K562 (cell line): ENCODE measurements at regions not wholly inside any gene's neighbourhood (a gene's known extent, or its start where the extent isn't known, plus 50 kb on each side); places are given as distances from the start of the nearest gene placed in this dataset.

Experiments
- ATAC-seq: fragments of 200-7000 bp; cut with Tn5 transposase; 3 replicates; pipeline ENCODE4 v1.9.1; 2020; ENCODE audit warnings: moderate library complexity
- BruUV-seq: library from RNA; stranded (reverse); fragments of 400-500 nt; replicated peaks from 2 replicates; lab custom pipeline; 2021; lab: Mats Ljungman, UMichigan
- CTCF ChIA-PET: fragments of 300-600 bp; formaldehyde crosslinking; extraction: SDS; loops from one replicate; lab custom pipeline; 2021; ENCODE audit warnings: low intra/inter-chr PET ratio; lab: Yijun Ruan, JAX
- POLR2A ChIA-PET: fragments of 300-600, 350-650 bp; sonication (Branson Sonifier 250); formaldehyde crosslinking; extraction: SDS; loops from one replicate; lab custom pipeline; 2021; ENCODE audit warnings: antibody characterized with exemption, inconsistent platforms; lab: Yijun Ruan, JAX
- DNase-seq, 4 experiments: peaks; one replicate each; pipeline versions ENCODE4 v3.0.0 to v3.0.0-alpha.2; 2011 to 2018; ENCODE audit warnings: low spot score in 3 of 4, mixed read lengths in 3 of 4; ENCODE audit errors: extremely low read depth in 1 of 4
- FAIRE-seq: peaks from 2 replicates; lab custom pipeline; 2011; peaks lifted over from hg19 to GRCh38; lab: Jason Lieb, UNC
- H2AFZ ChIP-seq: 2 replicates; pipeline ENCODE4 v1.6.0; 2011; ENCODE audit warnings: low read depth, low read length, control low read depth, inconsistent platforms
- H3K27ac ChIP-seq: fragments of 200-600 bp; 3 replicates; pipeline ENCODE4 v1.8.0; 2011; ENCODE audit warnings: low read depth, mild to moderate bottlenecking, control low read depth, inconsistent platforms, low read length, moderate library complexity, mixed read lengths; ENCODE audit errors: extremely low read depth
- H3K27me3 ChIP-seq, 2 experiments: fragments of 300-600 bp in 1 of 2; 2 replicates in 1 of 2; 3 replicates in 1 of 2; pipeline versions ENCODE4 v1.6.0 to v1.8.0; 2011; ENCODE audit warnings: inconsistent platforms in 2 of 2, low read length in 2 of 2, mild to moderate bottlenecking in 1 of 2, mixed read lengths in 1 of 2, moderate library complexity in 1 of 2; ENCODE audit not compliant: control insufficient read depth in 2 of 2, insufficient read depth in 2 of 2
- H3K36me3 ChIP-seq: fragments of 300-600 bp; 3 replicates; pipeline ENCODE4 v1.8.0; 2011; ENCODE audit warnings: mild to moderate bottlenecking, low read length, inconsistent platforms; ENCODE audit not compliant: control insufficient read depth, insufficient read depth
- H3K4me1 ChIP-seq, 2 experiments: fragments of 200-600 bp in 1 of 2; replicated peaks in 1 of 2; 2 replicates in 1 of 2; 3 replicates in 1 of 2; pipeline versions ENCODE4 v1.5.1 to v1.8.0; 2011; ENCODE audit warnings: inconsistent platforms in 2 of 2, low read length in 2 of 2, mild to moderate bottlenecking in 1 of 2, mixed read lengths in 1 of 2, moderate library complexity in 1 of 2; ENCODE audit not compliant: control insufficient read depth in 2 of 2, insufficient read depth in 2 of 2
- H3K4me2 ChIP-seq: 2 replicates; pipeline ENCODE4 v1.6.1; 2011; ENCODE audit warnings: low read length, control low read depth, inconsistent platforms, mixed read lengths; ENCODE audit not compliant: insufficient read depth
- H3K4me3 ChIP-seq: fragments of 200-600 bp; sonication (generic), shearing (Covaris generic); 2 replicates; pipeline ENCODE4 v1.5.1; 2016; ENCODE audit warnings: control low read depth, inconsistent platforms
- H3K79me2 ChIP-seq: fragments of 200-600 bp; 3 replicates; pipeline ENCODE4 v1.8.0; 2011; ENCODE audit warnings: low read length, inconsistent platforms; ENCODE audit not compliant: control insufficient read depth, insufficient read depth
- H3K9ac ChIP-seq, 2 experiments: 2 replicates each; pipeline versions ENCODE4 v1.6.0 to v1.6.1; 2011; ENCODE audit warnings: low read depth in 2 of 2, low read length in 2 of 2, control low read depth in 1 of 2, inconsistent platforms in 1 of 2, mild to moderate bottlenecking in 1 of 2, mixed read lengths in 1 of 2; ENCODE audit not compliant: insufficient read depth in 1 of 2
- H3K9me1 ChIP-seq: one replicate; pipeline ENCODE4 v1.6.0; 2011; ENCODE audit warnings: inconsistent platforms, mild to moderate bottlenecking, low read length, moderate library complexity; ENCODE audit not compliant: control insufficient read depth, insufficient read depth
- H3K9me3 ChIP-seq: replicated peaks from 2 replicates; pipeline ENCODE4 v1.5.1; 2011; ENCODE audit warnings: low read depth, low read length, inconsistent platforms; ENCODE audit not compliant: control insufficient read depth, insufficient read depth
- H4K20me1 ChIP-seq: replicated peaks from 2 replicates; pipeline ENCODE4 v1.6.1; 2011; ENCODE audit warnings: low read length, inconsistent platforms, mixed read lengths; ENCODE audit not compliant: control insufficient read depth, insufficient read depth
- CHCHD3 ChIP-seq: fragments of 250-450 bp; sonication (Bioruptor Pico); IDR thresholded peaks from 2 replicates; pipeline ENCODE4 v2.1.2; 2022; ENCODE audit warnings: mild to moderate bottlenecking
- GABPA ChIP-seq: fragments of 200-800 bp; sonication (Bioruptor generic); conservative IDR thresholded peaks from 2 replicates; pipeline ENCODE4 v1.6.1; 2016; ENCODE audit warnings: low read depth, missing genetic modification characterization, missing compliant biosample characterization
- JUND ChIP-seq, 2 experiments: IDR thresholded peaks; 2 replicates in 1 of 2; 3 replicates in 1 of 2; pipeline ENCODE4 v1.6.1; 2011; ENCODE audit warnings: borderline replicate concordance in 2 of 2, low read depth in 2 of 2, low read length in 2 of 2, improper control_type of control experiment in 1 of 2, missing biosample characterization in 1 of 2, missing genetic modification characterization in 1 of 2, missing genetic modification reagents in 1 of 2
- RAD51 ChIP-seq: fragments of 450-650 bp; IDR thresholded peaks from 2 replicates; pipeline ENCODE4 v1.7.1; 2016; ENCODE audit warnings: low read depth, mild to moderate bottlenecking, borderline replicate concordance
- SNIP1 ChIP-seq: fragments of 450-650 bp; IDR thresholded peaks from 2 replicates; pipeline ENCODE4 v1.7.1; 2017; ENCODE audit warnings: low read depth, mild to moderate bottlenecking
- VEZF1 ChIP-seq: fragments of 200-800 bp; sonication (Bioruptor generic); IDR thresholded peaks from 2 replicates; pipeline ENCODE4 v1.6.1; 2017; ENCODE audit warnings: missing genetic modification characterization, missing compliant biosample characterization
- ZKSCAN3 ChIP-seq: fragments of 250-450 bp; sonication (Bioruptor Pico); IDR thresholded peaks from 2 replicates; pipeline ENCODE4 v1.4.0; 2020
- ZNF224 ChIP-seq: sonication (generic); formaldehyde crosslinking; IDR thresholded peaks from 2 replicates; pipeline ENCODE4 v1.8.0; 2022; ENCODE audit warnings: mild to moderate bottlenecking, missing genetic modification reagents
- WGBS: fragments of 100-300 bp; shearing (Covaris generic); methylation state at CpG from one replicate; pipeline ENCODE4 v1.1.6; 2016; ENCODE audit warnings: low coverage, mixed read lengths; ENCODE audit not compliant: insufficient coverage; ENCODE audit errors: missing lambda C conversion rate; 5-methylcytosine and 5-hydroxymethylcytosine counted together
- in situ Hi-C: fragments of 300-500 bp; cut with MboI; formaldehyde crosslinking; loops from 4 replicates; pipeline ENCODE4 v1.15.0; 2018; ENCODE audit warnings: inconsistent platforms, mixed read lengths
- intact Hi-C: fragments of 100-400 bp; cut with micrococcal nuclease; formaldehyde crosslinking; loops from 2 replicates; pipeline ENCODE4 v1.14.2; 2022
- TF ChIP-seq, protein P1 (sequence below): sonication (generic); formaldehyde crosslinking; IDR thresholded peaks from 2 replicates; pipeline ENCODE4 v1.8.0; 2022; ENCODE audit warnings: mild to moderate bottlenecking, missing genetic modification reagents

DNA sequence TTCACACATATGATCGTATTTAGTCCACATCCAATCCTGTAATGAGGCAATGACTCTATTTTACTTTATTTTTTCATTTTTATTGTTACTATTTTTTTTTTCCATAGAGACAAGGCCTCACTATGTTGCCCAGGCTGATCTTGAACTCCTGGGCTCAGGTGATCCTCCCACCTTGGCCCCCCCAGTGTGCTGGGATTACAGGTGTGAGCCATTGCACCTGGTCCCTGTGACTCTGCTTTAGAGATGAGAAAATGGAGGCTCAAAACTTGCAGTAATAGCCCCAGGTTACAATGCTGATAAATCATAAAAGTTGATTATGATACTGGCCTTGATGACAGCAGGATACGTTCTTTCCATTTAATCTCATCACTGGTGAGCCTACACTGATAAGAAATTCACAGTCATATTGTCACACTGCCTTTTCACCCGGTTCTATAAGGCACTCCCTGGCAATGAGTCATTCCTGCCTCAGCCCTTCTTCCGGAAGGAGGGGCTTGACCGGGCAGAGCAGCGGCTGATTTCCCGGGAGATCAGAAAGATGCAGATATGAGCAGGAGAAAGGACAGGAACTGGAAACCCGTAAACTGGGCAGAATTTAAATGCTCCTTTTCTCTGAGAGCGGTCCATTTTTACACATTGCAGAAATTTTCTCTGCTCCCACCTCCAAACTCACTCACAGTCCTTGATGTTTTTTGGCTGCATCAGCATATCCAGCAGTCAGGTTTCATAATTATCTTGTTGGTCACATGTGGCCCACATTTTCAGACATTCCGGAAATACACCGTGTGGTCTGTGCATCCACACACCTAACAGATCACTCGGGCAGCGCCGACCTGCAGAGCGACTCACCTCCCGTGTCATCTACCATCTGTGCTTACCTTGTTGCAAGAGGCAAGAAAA lies 616.4 kb downstream of the EFNB2 start:
- Histone ChIP-seq H3K4me1 (no peaks in the 10 kb centered on the region), H3K27me3 (no peaks in the 10 kb centered on the region), H3K4me3 (no peak overlapping the region), H3K36me3 (no peaks in the 10 kb centered on the region), H3K79me2 (no peaks in the 10 kb centered on the region), H3K9ac (no peak overlapping the region), H2AFZ (no peak overlapping the region), H3K4me2 (no peak overlapping the region), H4K20me1 (no peaks in the 10 kb centered on the region), H3K9me1 (no peaks in the 10 kb centered on the region), H3K27ac (no peak overlapping the region), H3K9me3 (no peaks in the 10 kb centered on the region)
- no TSS peak for BruUV-seq
- DNase-seq (peak in 1 of 4 experiments; percentile 1), ATAC-seq (no peak), FAIRE-seq (no peak)
- in situ Hi-C loops, result no loop called here
- ChIA-PET POLR2A (no interaction called here), CTCF (no interaction called here)
- WGBS, result 0% methylated on average over 15 of the region's 16 CpGs
- intact Hi-C loops, result no loop called here
- TF ChIP-seq ZKSCAN3 (no peak), JUND (IDR thresholded peaks at IDR 0.05; ENCODE audit: borderline replicate concordance, low read depth, low read length) (peak; percentile 41; the same call in 1 of the 2 replicates), JUND (tag; IDR thresholded peaks at IDR 0.05; ENCODE audit: borderline replicate concordance, low read depth, low read length) (no peak), VEZF1 (CRISPR knock-in tag) (peak; percentile 33; the same call in 1 of the 2 replicates), ZNF224 (no peak), CHCHD3 (CRISPR knock-in tag) (no peak), RAD51 (no peak), SNIP1 (no peak), GABPA (tag) (peak; percentile 75)
- TF ChIP-seq, protein P1, sequence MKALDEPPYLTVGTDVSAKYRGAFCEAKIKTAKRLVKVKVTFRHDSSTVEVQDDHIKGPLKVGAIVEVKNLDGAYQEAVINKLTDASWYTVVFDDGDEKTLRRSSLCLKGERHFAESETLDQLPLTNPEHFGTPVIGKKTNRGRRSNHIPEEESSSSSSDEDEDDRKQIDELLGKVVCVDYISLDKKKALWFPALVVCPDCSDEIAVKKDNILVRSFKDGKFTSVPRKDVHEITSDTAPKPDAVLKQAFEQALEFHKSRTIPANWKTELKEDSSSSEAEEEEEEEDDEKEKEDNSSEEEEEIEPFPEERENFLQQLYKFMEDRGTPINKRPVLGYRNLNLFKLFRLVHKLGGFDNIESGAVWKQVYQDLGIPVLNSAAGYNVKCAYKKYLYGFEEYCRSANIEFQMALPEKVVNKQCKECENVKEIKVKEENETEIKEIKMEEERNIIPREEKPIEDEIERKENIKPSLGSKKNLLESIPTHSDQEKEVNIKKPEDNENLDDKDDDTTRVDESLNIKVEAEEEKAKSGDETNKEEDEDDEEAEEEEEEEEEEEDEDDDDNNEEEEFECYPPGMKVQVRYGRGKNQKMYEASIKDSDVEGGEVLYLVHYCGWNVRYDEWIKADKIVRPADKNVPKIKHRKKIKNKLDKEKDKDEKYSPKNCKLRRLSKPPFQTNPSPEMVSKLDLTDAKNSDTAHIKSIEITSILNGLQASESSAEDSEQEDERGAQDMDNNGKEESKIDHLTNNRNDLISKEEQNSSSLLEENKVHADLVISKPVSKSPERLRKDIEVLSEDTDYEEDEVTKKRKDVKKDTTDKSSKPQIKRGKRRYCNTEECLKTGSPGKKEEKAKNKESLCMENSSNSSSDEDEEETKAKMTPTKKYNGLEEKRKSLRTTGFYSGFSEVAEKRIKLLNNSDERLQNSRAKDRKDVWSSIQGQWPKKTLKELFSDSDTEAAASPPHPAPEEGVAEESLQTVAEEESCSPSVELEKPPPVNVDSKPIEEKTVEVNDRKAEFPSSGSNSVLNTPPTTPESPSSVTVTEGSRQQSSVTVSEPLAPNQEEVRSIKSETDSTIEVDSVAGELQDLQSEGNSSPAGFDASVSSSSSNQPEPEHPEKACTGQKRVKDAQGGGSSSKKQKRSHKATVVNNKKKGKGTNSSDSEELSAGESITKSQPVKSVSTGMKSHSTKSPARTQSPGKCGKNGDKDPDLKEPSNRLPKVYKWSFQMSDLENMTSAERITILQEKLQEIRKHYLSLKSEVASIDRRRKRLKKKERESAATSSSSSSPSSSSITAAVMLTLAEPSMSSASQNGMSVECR (CRISPR knock-in tag), result no peak
